CD14-positive monocyte (primary cell): ENCODE measurements at regions not wholly inside any gene's neighbourhood (a gene's known extent, or its start where the extent isn't known, plus 50 kb on each side); places are given as distances from the start of the nearest gene placed in this dataset.

Source experiments
- DNase-seq, 3 donors: peaks; one replicate each; pipeline ENCODE4 v3.0.0-alpha.2; 2011 to 2022
- H2AFZ ChIP-seq: 2 replicates; pipeline ENCODE4 v1.6.0; 2012; ENCODE audit warnings: mild to moderate bottlenecking, low read depth, low read length, inconsistent platforms; ENCODE audit not compliant: insufficient read depth, poor library complexity, severe bottlenecking
- H3K27ac ChIP-seq, 2 donors: 1 replicate in 1 of 2; 2 replicates in 1 of 2; pipeline ENCODE4 v1.5.1; 2012 to 2013; ENCODE audit warnings: low read length in 2 of 2, control low read depth in 1 of 2, inconsistent platforms in 1 of 2, low read depth in 1 of 2, mild to moderate bottlenecking in 1 of 2
- H3K27me3 ChIP-seq, 2 donors: one replicate each; pipeline versions ENCODE4 v1.6.0 to v1.6.1; 2011 to 2013; ENCODE audit warnings: low read length in 2 of 2; ENCODE audit not compliant: control insufficient read depth in 2 of 2, insufficient read depth in 2 of 2
- H3K36me3 ChIP-seq, 2 donors: replicated peaks in 1 of 2; 1 replicate in 1 of 2; 2 replicates in 1 of 2; pipeline versions ENCODE4 v1.5.1 to v1.6.1; 2012 to 2013; ENCODE audit warnings: low read length in 2 of 2, control low read depth in 1 of 2, inconsistent platforms in 1 of 2, mild to moderate bottlenecking in 1 of 2; ENCODE audit not compliant: insufficient read depth in 2 of 2, control insufficient read depth in 1 of 2
- H3K4me1 ChIP-seq, 2 donors: 1 replicate in 1 of 2; 2 replicates in 1 of 2; pipeline versions ENCODE4 v1.5.1 to v1.6.1; 2012 to 2013; ENCODE audit warnings: low read length in 2 of 2, control low read depth in 1 of 2, inconsistent platforms in 1 of 2, mild to moderate bottlenecking in 1 of 2, moderate library complexity in 1 of 2; ENCODE audit not compliant: insufficient read depth in 2 of 2, control insufficient read depth in 1 of 2
- H3K4me2 ChIP-seq: replicated peaks from 2 replicates; pipeline ENCODE3; 2012; ENCODE audit warnings: low read length, moderate library complexity, mild to moderate bottlenecking; ENCODE audit not compliant: poor library complexity, severe bottlenecking; ENCODE audit errors: extremely low read depth
- H3K4me3 ChIP-seq, 3 experiments: fragments of 200-600 bp in 1 of 3; sonication (generic) in 1 of 3; replicated peaks in 1 of 3; 1 replicate in 2 of 3; 2 replicates in 1 of 3; pipeline ENCODE4 v1.5.1; 2011 to 2013; ENCODE audit warnings: low read length in 3 of 3, mild to moderate bottlenecking in 3 of 3, control low read depth in 2 of 3, low read depth in 2 of 3, inconsistent platforms in 1 of 3, moderate library complexity in 1 of 3
- H3K79me2 ChIP-seq: 2 replicates; pipeline ENCODE4 v1.6.0; 2012; ENCODE audit warnings: mild to moderate bottlenecking, control low read depth, inconsistent platforms, low read length, moderate library complexity; ENCODE audit not compliant: insufficient read depth
- H3K9ac ChIP-seq: 2 replicates; pipeline ENCODE4 v1.6.0; 2017; ENCODE audit warnings: low read length, mild to moderate bottlenecking; ENCODE audit not compliant: insufficient read depth, poor library complexity, severe bottlenecking
- H3K9me3 ChIP-seq, 2 donors: replicated peaks in 1 of 2; 1 replicate in 1 of 2; 2 replicates in 1 of 2; pipeline versions ENCODE4 v1.5.1 to v1.6.1; 2012 to 2013; ENCODE audit warnings: low read length in 2 of 2, control low read depth in 1 of 2; ENCODE audit not compliant: control insufficient read depth in 1 of 2, insufficient read depth in 1 of 2
- H4K20me1 ChIP-seq: 2 replicates; pipeline ENCODE4 v1.6.0; 2012; ENCODE audit warnings: mild to moderate bottlenecking, low read length, control low read depth, moderate library complexity; ENCODE audit not compliant: insufficient read depth
- H3K27ac Mint-ChIP-seq, 7 donors: one replicate each; pipeline ENCODE4 v1.8.0; 2020; ENCODE audit warnings: mild to moderate bottlenecking in 7 of 7, mixed read lengths in 7 of 7, moderate library complexity in 6 of 7, inconsistent platforms in 2 of 7
- H3K27me3 Mint-ChIP-seq, 3 donors: one replicate each; pipeline ENCODE4 v1.8.0; 2021 to 2022; ENCODE audit warnings: low read depth in 3 of 3, mild to moderate bottlenecking in 3 of 3, mixed read lengths in 3 of 3, moderate library complexity in 3 of 3, inconsistent platforms in 1 of 3
- H3K36me3 Mint-ChIP-seq, 2 donors: one replicate each; pipeline ENCODE4 v1.8.0; 2020; ENCODE audit warnings: mixed read lengths in 2 of 2, inconsistent platforms in 1 of 2, mild to moderate bottlenecking in 1 of 2
- H3K4me1 Mint-ChIP-seq: one replicate; pipeline ENCODE4 v1.8.0; 2020; ENCODE audit warnings: mild to moderate bottlenecking, mixed read lengths
- H3K4me3 Mint-ChIP-seq, 2 donors: one replicate each; pipeline ENCODE4 v1.8.0; 2020; ENCODE audit warnings: mild to moderate bottlenecking in 2 of 2, mixed read lengths in 2 of 2, moderate library complexity in 1 of 2
- H3K9me3 Mint-ChIP-seq, 7 donors: one replicate each; pipeline ENCODE4 v1.8.0; 2020 to 2022; ENCODE audit warnings: mixed read lengths in 7 of 7, mild to moderate bottlenecking in 6 of 7, moderate library complexity in 6 of 7, inconsistent platforms in 2 of 7
- CTCF ChIP-seq: fragments of 200-600 bp; IDR thresholded peaks from one replicate; pipeline ENCODE4 v1.8.0; 2022; ENCODE audit warnings: antibody characterized with exemption, mild to moderate bottlenecking
- WGBS: methylation state at CpG from one replicate; pipeline ENCODE4 v1.1.5; 2013; ENCODE audit warnings: missing lambda C conversion rate; ENCODE audit not compliant: insufficient coverage; 5-methylcytosine and 5-hydroxymethylcytosine counted together
- intact Hi-C, 2 donors: fragments of 100-400 bp; cut with micrococcal nuclease; formaldehyde crosslinking; loops; one replicate each; pipeline versions ENCODE4 v1.15.0 to v1.15.1; 2023

DNA sequence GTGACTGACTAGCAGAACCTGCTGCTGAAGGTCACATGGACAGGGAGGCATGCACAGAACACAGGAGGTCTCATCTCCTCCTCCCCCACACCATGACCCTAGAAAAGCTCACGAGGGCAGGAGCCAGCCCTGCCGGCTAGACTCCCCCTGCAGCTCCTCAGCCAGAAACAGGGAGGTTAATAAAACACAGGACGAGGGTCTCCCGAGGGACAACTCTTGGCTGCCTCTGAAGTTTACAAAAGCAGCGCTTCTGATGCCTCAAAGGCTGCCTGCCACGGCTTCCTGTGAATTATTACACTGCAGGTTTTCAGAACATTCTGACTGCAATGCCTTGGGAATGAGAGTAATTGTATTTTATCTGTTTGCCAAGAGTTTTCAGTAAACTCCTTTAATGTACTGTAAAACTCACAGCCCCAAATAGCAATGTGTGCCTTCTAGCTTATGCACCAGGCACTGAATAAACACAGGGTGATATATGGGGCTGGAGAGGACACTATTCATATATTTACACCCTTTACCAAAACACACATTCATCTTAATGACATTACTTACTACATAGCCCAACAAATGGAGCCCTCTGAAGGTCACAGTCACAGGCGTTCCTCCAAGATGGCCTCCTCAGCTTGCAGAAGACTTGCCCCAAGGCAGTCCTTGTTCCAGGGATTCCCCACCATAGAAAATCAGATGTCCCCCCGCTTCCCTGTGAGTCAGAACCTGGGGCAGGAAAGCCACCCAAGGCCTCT lies 83.7 kb downstream of the C5orf15 start:
- no peak overlapping the region for H3K9ac ChIP-seq
- Mint-ChIP-seq H3K4me1 (no peaks in the 10 kb centered on the region), H3K36me3 (no peaks in the 10 kb centered on the region), H3K27ac (no peak overlapping the region), H3K27me3 (peaks cover 2 to 4% (median 3%) of the 10 kb centered on the region in 3 donors), H3K4me3 (no peak overlapping the region), H3K9me3 (peaks cover 0 to 3% (median 0%) of the 10 kb centered on the region in 7 donors)
- intact Hi-C loops, result no loop called here
- no peaks in the 10 kb centered on the region for H4K20me1 ChIP-seq
- no peaks in the 10 kb centered on the region for H3K27me3 ChIP-seq
- H2AFZ ChIP-seq, result no peak overlapping the region
- H3K4me2 ChIP-seq, result no peak overlapping the region
- no peaks in the 10 kb centered on the region for H3K9me3 ChIP-seq
- H3K79me2 ChIP-seq, result no peaks in the 10 kb centered on the region
- TF ChIP-seq CTCF, result no peak
- H3K4me1 ChIP-seq, result no peaks in the 10 kb centered on the region
- DNase-seq, result no peak
- no peak overlapping the region for H3K27ac ChIP-seq
- H3K4me3 ChIP-seq, result no peak overlapping the region
- H3K36me3 ChIP-seq, result no peaks in the 10 kb centered on the region
- 59% methylated on average over 5 of the region's 8 CpGs for WGBS

GRCh38 chr5:133883916-133884315 lies 84.5 kb downstream of the C5orf15 start:
- no peak overlapping the region for H3K4me3 Mint-ChIP-seq
- DNase-seq, result no peak
- no peaks in the 10 kb centered on the region for H3K79me2 ChIP-seq

More at GRCh38 chr5:133883916-133884315, 84.5 kb downstream of the C5orf15 start:
- intact Hi-C loops, result no loop called here
- Histone ChIP-seq H2AFZ (no peak overlapping the region), H3K27ac (no peak overlapping the region), H3K27me3 (no peaks in the 10 kb centered on the region), H3K9ac (no peak overlapping the region), H3K4me2 (no peak overlapping the region), H3K36me3 (no peaks in the 10 kb centered on the region), H3K4me1 (no peaks in the 10 kb centered on the region), H3K9me3 (no peaks in the 10 kb centered on the region), H4K20me1 (no peaks in the 10 kb centered on the region), H3K4me3 (no peak overlapping the region)
- no peaks in the 10 kb centered on the region for H3K36me3 Mint-ChIP-seq
- H3K27ac Mint-ChIP-seq, result no peak overlapping the region
- H3K9me3 Mint-ChIP-seq, result peaks cover 0 to 3% (median 0%) of the 10 kb centered on the region in 7 donors
- H3K4me1 Mint-ChIP-seq, result no peaks in the 10 kb centered on the region
- TF ChIP-seq CTCF, result no peak
- H3K27me3 Mint-ChIP-seq, result peaks cover 2 to 4% (median 3%) of the 10 kb centered on the region in 3 donors
- WGBS, result 94% methylated on average over 3 of the region's 5 CpGs
